ENCODE measurements at regions not wholly inside any gene's neighbourhood (a gene's known extent, or its start where the extent isn't known, plus 50 kb on each side); places are given as distances from the start of the nearest gene placed in this dataset.

DNA sequence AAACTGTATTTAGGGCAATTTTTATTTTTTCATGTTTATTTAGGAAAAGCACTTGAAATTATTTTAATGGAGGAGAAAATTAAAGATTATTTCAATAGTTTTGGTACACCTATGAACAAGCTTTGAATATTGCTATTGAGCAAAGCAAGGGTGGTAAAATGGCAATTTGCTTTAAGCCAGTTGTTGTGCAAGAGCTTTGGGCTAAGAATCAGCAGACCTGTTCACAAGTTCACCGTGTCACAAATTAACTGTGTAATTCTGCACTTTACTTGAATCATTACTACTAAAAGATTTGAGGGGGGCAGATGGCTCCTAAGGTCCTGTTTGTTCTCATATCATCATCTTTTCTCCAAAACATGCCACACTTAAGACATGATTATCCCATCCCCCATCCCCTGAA, 238.9 kb upstream of the GBE1 start:
- Histone ChIP-seq H2AFZ (ENCODE audit: control insufficient read depth, low read length) (no peak overlapping the region), H4K20me1 (ENCODE audit: control insufficient read depth, extremely low read depth, insufficient read depth, low read length) (no peaks in the 10 kb centered on the region), H3K9me3 (ENCODE audit: control insufficient read depth, low read depth, low read length) (no peaks in the 10 kb centered on the region), H3K9ac (ENCODE audit: control insufficient read depth, extremely low read depth, insufficient read depth, low read length) (no peak overlapping the region), H3K4me2 (ENCODE audit: control insufficient read depth, extremely low read depth, insufficient read depth, low read depth, low read length) (no peak overlapping the region), H3K4me1 (ENCODE audit: control insufficient read depth, extremely low read depth, insufficient read depth, low read length) (no peaks in the 10 kb centered on the region), H3K4me3 (ENCODE audit: control insufficient read depth in 2 of 3, extremely low read depth in 1 of 3, insufficient read depth in 2 of 3, low read depth in 1 of 3, low read length in 3 of 3) (no peak overlapping the region), H3K79me2 (ENCODE audit: control insufficient read depth, insufficient read depth, low read length) (no peaks in the 10 kb centered on the region), H3K36me3 (ENCODE audit: control insufficient read depth in 2 of 2, extremely low read depth in 1 of 2, insufficient read depth in 2 of 2, low read length in 2 of 2) (no peaks in the 10 kb centered on the region), H3K9me1 (ENCODE audit: control insufficient read depth, extremely low read depth, insufficient read depth, low read length) (no peaks in the 10 kb centered on the region), H3K27me3 (ENCODE audit: control insufficient read depth, extremely low read depth, insufficient read depth, low read length) (no peaks in the 10 kb centered on the region), H3K27ac (ENCODE audit: control insufficient read depth, insufficient read depth, low read length) (no peak overlapping the region)
- no peak for TF ChIP-seq EZH2 (IDR thresholded peaks at IDR 0.05; ENCODE audit: low read length)
- TF ChIP-seq, protein P1, sequence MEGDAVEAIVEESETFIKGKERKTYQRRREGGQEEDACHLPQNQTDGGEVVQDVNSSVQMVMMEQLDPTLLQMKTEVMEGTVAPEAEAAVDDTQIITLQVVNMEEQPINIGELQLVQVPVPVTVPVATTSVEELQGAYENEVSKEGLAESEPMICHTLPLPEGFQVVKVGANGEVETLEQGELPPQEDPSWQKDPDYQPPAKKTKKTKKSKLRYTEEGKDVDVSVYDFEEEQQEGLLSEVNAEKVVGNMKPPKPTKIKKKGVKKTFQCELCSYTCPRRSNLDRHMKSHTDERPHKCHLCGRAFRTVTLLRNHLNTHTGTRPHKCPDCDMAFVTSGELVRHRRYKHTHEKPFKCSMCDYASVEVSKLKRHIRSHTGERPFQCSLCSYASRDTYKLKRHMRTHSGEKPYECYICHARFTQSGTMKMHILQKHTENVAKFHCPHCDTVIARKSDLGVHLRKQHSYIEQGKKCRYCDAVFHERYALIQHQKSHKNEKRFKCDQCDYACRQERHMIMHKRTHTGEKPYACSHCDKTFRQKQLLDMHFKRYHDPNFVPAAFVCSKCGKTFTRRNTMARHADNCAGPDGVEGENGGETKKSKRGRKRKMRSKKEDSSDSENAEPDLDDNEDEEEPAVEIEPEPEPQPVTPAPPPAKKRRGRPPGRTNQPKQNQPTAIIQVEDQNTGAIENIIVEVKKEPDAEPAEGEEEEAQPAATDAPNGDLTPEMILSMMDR (optimal IDR thresholded peaks at IDR 0.05 in 1 of 3, IDR thresholded peaks at IDR 0.05 in 1 of 3, conservative IDR thresholded peaks at IDR 0.05 in 1 of 3; ENCODE audit: extremely low read depth in 1 of 3, insufficient read depth in 2 of 3, low read length in 3 of 3): no peak
- DNase-seq (ENCODE audit: low read depth, low spot score) (no peak), FAIRE-seq (no peak)
- dilution Hi-C loops (cut with MboI; ENCODE audit: extremely low pct_ligation_motif_present, low sequenced_read_pairs): no loop called here

DNA sequence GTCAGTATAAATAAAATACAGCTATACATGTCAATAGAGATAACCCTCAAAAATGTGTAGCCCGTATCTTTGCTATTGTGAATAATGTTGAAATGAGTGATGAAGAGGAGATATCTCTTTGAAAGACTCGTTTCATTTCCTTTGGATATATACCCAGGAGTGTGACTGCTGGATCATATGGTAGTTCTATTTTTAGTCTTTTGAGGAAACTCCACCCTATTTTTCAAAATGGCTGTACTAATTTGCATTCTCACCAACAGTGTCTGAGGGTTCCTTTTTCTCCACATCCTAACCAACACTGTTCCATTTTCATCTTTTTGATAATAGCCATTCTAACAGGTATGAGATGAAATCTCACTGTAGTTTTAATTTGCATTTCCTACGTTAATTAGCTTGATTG, 237.5 kb upstream of the GBE1 start:
- dilution Hi-C loops (cut with MboI; ENCODE audit: extremely low pct_ligation_motif_present, low sequenced_read_pairs): no loop called here
- H3K27me3 ChIP-seq (ENCODE audit: control insufficient read depth, extremely low read depth, insufficient read depth, low read length): no peaks in the 10 kb centered on the region
- no peak overlapping the region for H3K4me3 ChIP-seq (ENCODE audit: control insufficient read depth in 2 of 3, extremely low read depth in 1 of 3, insufficient read depth in 2 of 3, low read depth in 1 of 3, low read length in 3 of 3)
- no peaks in the 10 kb centered on the region for H3K36me3 ChIP-seq (ENCODE audit: control insufficient read depth in 2 of 2, extremely low read depth in 1 of 2, insufficient read depth in 2 of 2, low read length in 2 of 2)
- H4K20me1 ChIP-seq (ENCODE audit: control insufficient read depth, extremely low read depth, insufficient read depth, low read length): no peaks in the 10 kb centered on the region
- H3K9me3 ChIP-seq (ENCODE audit: control insufficient read depth, low read depth, low read length): no peaks in the 10 kb centered on the region
- no peak for FAIRE-seq
- no peaks in the 10 kb centered on the region for H3K9me1 ChIP-seq (ENCODE audit: control insufficient read depth, extremely low read depth, insufficient read depth, low read length)
- no peaks in the 10 kb centered on the region for H3K79me2 ChIP-seq (ENCODE audit: control insufficient read depth, insufficient read depth, low read length)
- DNase-seq (ENCODE audit: low read depth, low spot score): no peak
- no peak overlapping the region for H3K9ac ChIP-seq (ENCODE audit: control insufficient read depth, extremely low read depth, insufficient read depth, low read length)
- TF ChIP-seq, protein P1 (optimal IDR thresholded peaks at IDR 0.05 in 1 of 3, IDR thresholded peaks at IDR 0.05 in 1 of 3, conservative IDR thresholded peaks at IDR 0.05 in 1 of 3; ENCODE audit: extremely low read depth in 1 of 3, insufficient read depth in 2 of 3, low read length in 3 of 3): no peak
- no peak overlapping the region for H3K4me2 ChIP-seq (ENCODE audit: control insufficient read depth, extremely low read depth, insufficient read depth, low read depth, low read length)
- H3K4me1 ChIP-seq (ENCODE audit: control insufficient read depth, extremely low read depth, insufficient read depth, low read length): no peaks in the 10 kb centered on the region
- H2AFZ ChIP-seq (ENCODE audit: control insufficient read depth, low read length): no peak overlapping the region
- no peak overlapping the region for H3K27ac ChIP-seq (ENCODE audit: control insufficient read depth, insufficient read depth, low read length)

All from keratinocyte (primary cell).